Ovary (tissue), 7 donors: ENCODE measurements at regions not wholly inside any gene's neighbourhood (a gene's known extent, or its start where the extent isn't known, plus 50 kb on each side); places are given as distances from the start of the nearest gene placed in this dataset.

Source experiments
- DNase-seq, 5 donors: peaks; one replicate each; pipeline ENCODE4 v3.0.0-alpha.2; 2019 to 2020
- H3K27ac ChIP-seq, 2 donors: fragments of 200-600 bp; one replicate each; pipeline versions ENCODE4 v1.5.1 to v1.8.0; 2019 to 2022
- H3K27me3 ChIP-seq: fragments of 200-600 bp; one replicate; pipeline ENCODE4 v1.8.0; 2022
- H3K36me3 ChIP-seq: fragments of 200-600 bp; sonication (generic); one replicate; pipeline ENCODE4 v1.5.1; 2019
- H3K4me1 ChIP-seq: one replicate; pipeline ENCODE4 v1.8.1; 2013; ENCODE audit warnings: mild to moderate bottlenecking, moderate library complexity; ENCODE audit not compliant: insufficient read depth
- H3K4me3 ChIP-seq: fragments of 200-600 bp; sonication (generic); one replicate; pipeline ENCODE4 v1.5.1; 2017
- H3K9me3 ChIP-seq, 2 donors: fragments of 200-600 bp in 1 of 2; sonication (generic) in 1 of 2; one replicate each; pipeline versions ENCODE4 v1.5.1 to v1.8.1; 2013 to 2019; ENCODE audit warnings: mild to moderate bottlenecking in 1 of 2, moderate library complexity in 1 of 2
- EP300 ChIP-seq: sonication (generic); formaldehyde crosslinking; IDR thresholded peaks from one replicate; pipeline ENCODE4 v1.6.1; 2017; ENCODE audit warnings: antibody characterized with exemption
- POLR2A ChIP-seq: fragments of 450-650 bp; IDR thresholded peaks from one replicate; pipeline ENCODE4 v1.6.1; 2017; ENCODE audit warnings: antibody characterized with exemption, mild to moderate bottlenecking, moderate library complexity
- WGBS, 3 donors: extraction: QIAGEN DNeasy Blood & Tissue Kit in 1 of 3; methylation state at CpG; one replicate each; pipeline versions ENCODE4 v1.1.5 to v1.1.7; 2013 to 2017; 5-methylcytosine and 5-hydroxymethylcytosine counted together
- intact Hi-C, 4 donors: fragments of 100-400 bp; cut with DNase I; formaldehyde crosslinking; loops; one replicate each; pipeline versions ENCODE4 v1.11.0 to v1.15.1; 2022 to 2023
- TF ChIP-seq, protein P1 (sequence below), 3 donors: fragments of 450-650 bp in 2 of 3; fragments of 200-600 bp in 1 of 3; IDR thresholded peaks; one replicate each; pipeline versions ENCODE4 v1.5.1 to v1.8.0; 2016 to 2022; ENCODE audit warnings: antibody characterized with exemption in 3 of 3, mild to moderate bottlenecking in 1 of 3
- donor health status: DM: no; HTN: no; CAD: no; lungs with moderate emphysema.
- donor health status: DM: no; HTN: no; CAD: no.
- donor health status: Bipolar disorder and iron deficiency.
- donor health status: DM: no; HTN: no; CAD: no.
- donor health status: DM: yes; HTN: yes; CAD: no.

- Histone ChIP-seq H3K4me3 (no peak overlapping the region), H3K27ac (no peak overlapping the region), H3K4me1 (peaks cover 2% of the 10 kb centered on the region), H3K27me3 (no peaks in the 10 kb centered on the region), H3K9me3 (no peaks in the 10 kb centered on the region), H3K36me3 (no peaks in the 10 kb centered on the region)
- DNase-seq = no peak
- WGBS, 3 donors = 87 to 95% (median 91%) methylated on average over 1 of the region's 1 CpG
- intact Hi-C loops = no loop called here
- TF ChIP-seq POLR2A = no peak
- no peak for TF ChIP-seq EP300
- TF ChIP-seq, protein P1, sequence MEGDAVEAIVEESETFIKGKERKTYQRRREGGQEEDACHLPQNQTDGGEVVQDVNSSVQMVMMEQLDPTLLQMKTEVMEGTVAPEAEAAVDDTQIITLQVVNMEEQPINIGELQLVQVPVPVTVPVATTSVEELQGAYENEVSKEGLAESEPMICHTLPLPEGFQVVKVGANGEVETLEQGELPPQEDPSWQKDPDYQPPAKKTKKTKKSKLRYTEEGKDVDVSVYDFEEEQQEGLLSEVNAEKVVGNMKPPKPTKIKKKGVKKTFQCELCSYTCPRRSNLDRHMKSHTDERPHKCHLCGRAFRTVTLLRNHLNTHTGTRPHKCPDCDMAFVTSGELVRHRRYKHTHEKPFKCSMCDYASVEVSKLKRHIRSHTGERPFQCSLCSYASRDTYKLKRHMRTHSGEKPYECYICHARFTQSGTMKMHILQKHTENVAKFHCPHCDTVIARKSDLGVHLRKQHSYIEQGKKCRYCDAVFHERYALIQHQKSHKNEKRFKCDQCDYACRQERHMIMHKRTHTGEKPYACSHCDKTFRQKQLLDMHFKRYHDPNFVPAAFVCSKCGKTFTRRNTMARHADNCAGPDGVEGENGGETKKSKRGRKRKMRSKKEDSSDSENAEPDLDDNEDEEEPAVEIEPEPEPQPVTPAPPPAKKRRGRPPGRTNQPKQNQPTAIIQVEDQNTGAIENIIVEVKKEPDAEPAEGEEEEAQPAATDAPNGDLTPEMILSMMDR (IDR thresholded peaks at IDR 0.05) = no peak
These were observed 990.2 kb downstream of the STPG2 start for GRCh38 chr4:97153042-97153441.

DNA sequence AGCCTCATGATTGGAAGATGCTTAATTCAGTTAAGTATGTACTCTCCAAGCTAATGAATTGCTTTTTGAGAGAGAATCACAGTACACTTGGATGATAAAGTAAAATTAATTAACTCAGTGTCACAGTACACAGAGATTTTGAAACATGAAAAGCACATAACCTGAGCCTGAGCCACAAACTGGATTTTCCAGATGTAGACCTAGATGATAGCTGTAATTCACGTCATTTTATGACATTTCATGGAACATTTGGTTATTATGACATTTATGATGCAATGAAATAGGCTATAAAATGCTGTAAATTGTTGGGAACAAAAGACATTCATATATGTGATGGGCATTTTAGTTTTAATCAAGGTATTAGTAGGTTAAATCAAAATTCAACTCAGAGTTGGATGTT is 983.7 kb downstream of the STPG2 start:
- Histone ChIP-seq H3K4me1 (peaks cover 2% of the 10 kb centered on the region), H3K4me3 (no peak overlapping the region), H3K27me3 (no peaks in the 10 kb centered on the region), H3K36me3 (no peaks in the 10 kb centered on the region), H3K9me3 (no peaks in the 10 kb centered on the region), H3K27ac (no peak overlapping the region)
- intact Hi-C loops = no loop called here
- TF ChIP-seq EP300 = no peak
- TF ChIP-seq POLR2A = no peak
- TF ChIP-seq, protein P1 (IDR thresholded peaks at IDR 0.05) = no peak
- no peak for DNase-seq
- 91 to 96% (median 91%) methylated on average over 1 of the region's 1 CpG for WGBS, 3 donors

GRCh38 chr4:97185233-97185632 is 958.0 kb downstream of the STPG2 start:
- no peak for DNase-seq
- Histone ChIP-seq H3K27ac (no peak overlapping the region), H3K27me3 (no peaks in the 10 kb centered on the region), H3K4me3 (no peak overlapping the region), H3K36me3 (no peaks in the 10 kb centered on the region), H3K9me3 (no peaks in the 10 kb centered on the region), H3K4me1 (no peaks in the 10 kb centered on the region)
- intact Hi-C loops = no loop called here
- no peak for TF ChIP-seq POLR2A
- TF ChIP-seq, protein P1 (IDR thresholded peaks at IDR 0.05) = no peak
- no peak for TF ChIP-seq EP300

- DNase-seq = no peak
- intact Hi-C loops = no loop called here
- WGBS, 3 donors = 85 to 94% (median 85%) methylated on average over 2 of the region's 2 CpGs
These were observed 946.2 kb downstream of the STPG2 start for GRCh38 chr4:97197106-97197505.

More at GRCh38 chr4:97197106-97197505, 946.2 kb downstream of the STPG2 start:
- TF ChIP-seq EP300 (no peak), POLR2A (no peak)
- TF ChIP-seq, protein P1 (IDR thresholded peaks at IDR 0.05) = no peak
- Histone ChIP-seq H3K9me3 (no peaks in the 10 kb centered on the region), H3K4me1 (no peaks in the 10 kb centered on the region), H3K27ac (no peak overlapping the region), H3K4me3 (no peak overlapping the region), H3K36me3 (no peaks in the 10 kb centered on the region), H3K27me3 (no peaks in the 10 kb centered on the region)
